COR-L47 (cell line): ENCODE measurements at regions not wholly inside any gene's neighbourhood (a gene's known extent, or its start where the extent isn't known, plus 50 kb on each side); places are given as distances from the start of the nearest gene placed in this dataset.

Experiments used
- DNase-seq: peaks from one replicate; lab custom pipeline; 2025; lab: John Stamatoyannopoulos, UW

DNA sequence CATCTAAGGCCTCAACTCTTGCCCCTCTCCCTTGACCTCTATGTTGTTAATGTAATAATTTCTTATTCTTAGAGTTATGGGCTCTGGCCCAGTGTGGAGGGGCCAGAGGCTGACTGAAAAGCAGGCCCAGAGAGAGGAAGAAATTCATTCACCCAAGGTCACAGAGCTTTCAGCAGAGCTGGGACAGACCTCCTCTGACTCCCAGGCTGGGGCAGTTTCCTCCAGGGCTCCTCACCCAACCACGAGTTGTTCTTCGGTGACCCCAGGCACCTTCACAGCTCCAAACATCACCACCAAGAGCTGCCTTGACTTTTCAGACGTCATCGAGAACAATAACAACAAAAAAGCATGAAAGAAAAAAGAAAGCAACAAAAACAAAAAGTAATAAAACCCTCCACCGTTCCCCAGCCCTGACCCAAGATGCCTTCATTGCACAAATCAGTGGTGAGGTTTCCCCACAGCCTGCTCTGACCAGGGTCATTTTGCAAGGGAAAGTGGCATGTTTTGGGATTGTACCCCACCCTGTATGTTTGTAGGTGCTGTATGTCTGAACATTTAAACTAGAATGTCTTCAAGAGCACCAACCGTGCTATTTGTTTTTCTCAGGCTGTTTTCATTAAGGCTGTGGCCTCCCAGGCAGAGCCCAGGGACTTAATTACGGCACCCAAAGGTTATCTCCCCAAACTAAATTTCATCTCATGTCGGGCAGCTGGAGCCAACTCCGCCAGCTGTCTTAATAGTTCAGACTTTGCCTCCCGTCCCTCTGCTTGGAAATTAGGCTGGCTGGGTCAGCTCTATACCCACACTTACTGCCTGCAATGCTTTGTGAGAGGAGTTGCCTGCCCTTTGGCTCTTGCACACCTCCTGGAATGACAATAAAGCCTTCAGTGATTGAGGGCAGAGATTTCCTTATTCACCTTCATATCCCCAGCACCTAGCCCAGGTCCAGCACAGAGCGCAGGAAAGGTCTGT lies 173.8 kb downstream of the RPLP1 start:
- DNase-seq: no peak

DNA sequence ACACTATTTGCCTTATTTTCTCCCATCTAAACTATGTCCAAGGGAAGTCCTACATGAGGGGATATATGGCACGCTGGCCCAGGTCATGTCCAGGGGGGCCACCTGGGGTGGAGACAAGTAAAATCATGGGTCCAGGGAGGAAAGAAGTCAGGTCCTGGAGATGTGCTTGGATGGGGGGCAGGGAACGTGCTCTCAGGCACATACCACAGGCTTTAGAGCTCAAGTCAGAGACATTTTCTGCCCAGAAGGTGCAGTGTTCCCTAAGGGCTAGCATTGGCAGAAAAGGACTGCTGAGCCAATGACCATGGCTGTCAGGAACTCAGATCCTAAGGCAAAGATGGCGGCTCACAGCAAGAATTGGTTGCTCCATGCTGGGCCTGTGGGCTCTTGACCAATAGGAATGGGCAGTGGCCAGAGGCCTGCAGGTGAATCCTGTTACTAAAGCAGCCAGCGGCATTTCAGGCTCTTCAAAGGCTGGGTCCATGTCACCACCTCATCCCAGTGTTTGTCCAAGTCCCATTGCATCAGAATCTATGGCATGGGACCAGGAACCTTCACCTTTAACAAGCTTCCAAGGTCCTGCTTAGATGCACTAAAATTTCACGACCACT lies 175.0 kb downstream of the RPLP1 start:
- no peak for DNase-seq

DNA sequence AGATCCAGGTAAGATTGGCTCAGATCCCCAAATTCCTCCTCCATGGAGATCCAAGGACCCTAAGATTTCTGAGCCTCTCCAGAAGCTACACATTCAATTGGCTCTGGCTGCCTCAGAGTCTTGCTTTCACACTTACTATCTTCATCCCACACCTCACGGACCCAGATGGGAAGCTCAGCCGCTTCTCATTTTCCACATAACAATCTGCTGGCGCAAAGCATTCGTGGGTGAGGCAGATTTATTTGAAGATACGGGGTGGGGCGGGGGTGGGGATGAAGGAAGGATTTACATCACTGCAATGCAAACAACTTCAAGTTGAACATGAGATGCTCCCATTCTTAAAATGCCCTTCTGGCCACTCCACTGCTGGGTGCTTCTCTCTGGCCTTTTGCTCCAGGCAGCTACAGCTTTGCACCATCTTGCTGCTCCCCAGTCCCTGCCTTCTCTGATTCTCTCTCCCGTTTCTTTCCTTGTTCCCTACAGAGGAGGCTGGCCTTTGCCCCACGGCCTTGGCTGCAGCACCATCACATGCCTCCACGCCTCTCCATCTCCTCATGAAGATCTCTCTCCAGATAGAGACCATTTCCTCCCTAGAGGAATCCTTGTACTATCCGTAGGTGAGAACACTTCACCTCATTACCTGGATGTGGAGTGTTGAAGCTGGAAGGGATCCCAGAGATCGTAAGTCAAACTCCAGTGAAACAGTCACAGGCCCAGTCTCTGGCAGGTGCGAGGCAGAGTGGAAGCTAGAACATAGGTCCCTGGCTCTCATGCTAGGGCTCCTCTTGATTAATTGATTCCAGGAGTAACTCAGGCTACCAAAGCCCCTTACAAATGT lies 175.9 kb downstream of the RPLP1 start:
- no peak for DNase-seq

DNA sequence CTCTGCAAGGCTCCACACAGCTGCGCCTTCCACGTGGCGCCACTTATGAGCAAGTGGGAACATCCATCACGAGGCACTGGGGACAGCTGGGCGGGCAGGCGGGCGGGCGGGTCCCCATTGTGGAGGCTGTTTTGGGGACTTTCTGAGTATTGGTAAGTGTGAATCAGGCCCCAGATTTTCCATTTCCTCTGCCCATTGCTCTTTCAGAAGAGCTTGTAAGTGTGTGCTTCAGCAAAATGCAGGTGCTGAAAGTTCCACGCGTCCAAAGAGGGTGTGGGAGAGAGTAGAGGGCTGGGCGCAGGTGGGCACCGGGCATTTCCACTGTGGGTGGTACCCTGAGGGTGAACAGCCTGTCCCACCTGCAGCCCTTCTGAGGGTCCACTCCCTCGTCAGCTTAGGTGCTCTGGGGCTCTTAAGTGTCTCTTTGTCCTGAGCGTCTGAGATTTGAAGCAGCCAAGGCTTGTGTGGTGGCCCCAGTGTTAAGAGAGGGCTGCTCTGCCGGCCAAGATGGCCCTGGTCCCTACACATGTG lies 177.1 kb downstream of the RPLP1 start:
- no peak for DNase-seq

DNA sequence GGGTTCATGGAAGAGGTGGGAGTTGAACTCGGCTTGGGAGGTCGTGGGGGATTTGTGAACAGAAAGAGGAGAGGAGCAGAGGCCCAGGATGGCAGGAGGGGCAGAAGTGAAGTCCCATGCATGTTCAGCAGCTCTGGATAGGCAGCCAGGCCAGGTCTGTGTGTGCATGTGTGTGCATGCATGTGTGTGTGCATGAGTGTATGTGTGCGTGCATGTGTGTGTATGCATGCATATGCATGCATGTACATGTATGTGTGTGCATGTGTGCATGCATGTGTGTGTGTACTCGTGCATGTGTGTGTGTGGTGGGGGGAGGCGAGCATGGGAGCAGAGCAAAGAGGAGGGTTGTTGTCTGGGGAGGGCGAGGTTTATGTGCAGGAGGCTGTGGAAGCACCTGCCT lies 178.4 kb downstream of the RPLP1 start:
- no peak for DNase-seq

DNA sequence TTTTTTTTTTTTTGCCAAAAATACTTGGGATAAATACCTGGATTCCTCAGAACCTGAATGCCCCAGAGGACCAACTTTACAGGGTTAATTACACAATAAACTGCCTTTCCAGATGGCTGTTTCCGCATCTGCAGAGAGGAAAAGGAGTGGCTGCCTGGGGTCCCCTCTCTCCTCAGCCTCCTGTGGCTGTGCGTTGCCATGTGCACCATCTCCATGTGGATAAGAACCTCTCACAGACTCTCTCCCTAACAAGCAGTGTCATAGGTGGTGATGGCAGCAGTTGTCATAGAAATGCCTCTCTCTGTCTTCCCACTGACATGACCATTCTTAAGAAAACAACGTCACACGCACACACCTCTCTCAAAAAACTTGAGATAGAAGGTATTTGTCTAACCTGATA lies 179.4 kb downstream of the RPLP1 start:
- no peak for DNase-seq

DNA sequence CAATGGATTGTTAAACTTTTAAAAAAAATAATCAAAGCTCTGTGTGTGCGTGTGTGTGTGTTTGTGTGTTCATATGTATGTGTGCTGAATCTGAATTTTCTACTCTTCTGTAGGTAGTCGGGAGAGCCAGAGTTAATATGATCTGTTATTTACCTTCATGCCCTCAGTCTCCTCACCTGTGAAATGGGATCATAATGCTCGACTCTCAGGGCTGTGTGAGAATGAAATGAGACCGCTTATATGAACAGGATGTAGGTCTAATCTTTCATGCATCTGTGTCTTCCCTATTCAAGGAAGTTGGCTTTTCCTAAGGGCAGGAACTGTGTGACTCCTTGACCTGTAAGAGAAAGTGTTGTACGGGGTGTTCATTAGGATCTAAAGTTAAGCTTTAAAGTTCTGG lies 182.2 kb downstream of the RPLP1 start:
- no peak for DNase-seq

DNA sequence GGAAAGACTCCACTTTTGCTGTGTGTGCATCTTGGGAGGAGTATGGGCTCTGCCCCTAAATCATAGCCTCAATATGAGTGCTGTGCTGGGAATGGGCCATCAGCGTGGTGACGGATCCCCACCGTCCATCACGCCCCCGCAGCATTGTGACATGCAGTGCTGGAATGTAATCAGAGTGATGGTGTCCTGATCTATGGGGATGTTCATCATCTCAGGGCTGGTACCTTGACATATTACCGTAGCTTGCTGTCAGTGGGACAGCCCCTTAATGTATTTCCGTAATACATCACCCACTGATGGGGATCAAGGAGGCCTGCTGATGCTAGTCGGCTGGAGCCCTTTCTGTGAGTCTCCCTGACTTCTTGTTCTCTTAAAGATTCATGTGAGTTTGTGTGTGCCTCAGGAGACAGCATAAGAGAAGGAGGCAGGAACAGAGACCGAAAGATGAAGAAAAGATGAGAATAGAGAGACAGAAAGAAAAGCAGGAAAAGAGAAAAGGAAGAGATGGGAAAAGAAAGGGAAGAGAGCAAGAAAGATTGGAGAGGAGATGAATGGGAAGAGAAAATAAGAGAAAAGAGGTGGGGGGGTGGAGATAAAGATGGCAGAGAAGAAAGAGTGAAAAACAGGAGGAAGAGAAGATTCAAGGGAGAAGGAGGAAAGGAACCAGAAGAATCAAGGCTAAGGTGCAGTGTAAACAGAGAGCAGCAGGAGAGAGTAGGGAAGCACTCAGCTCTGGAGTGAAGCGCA lies 183.7 kb downstream of the RPLP1 start:
- DNase-seq: no peak

DNA sequence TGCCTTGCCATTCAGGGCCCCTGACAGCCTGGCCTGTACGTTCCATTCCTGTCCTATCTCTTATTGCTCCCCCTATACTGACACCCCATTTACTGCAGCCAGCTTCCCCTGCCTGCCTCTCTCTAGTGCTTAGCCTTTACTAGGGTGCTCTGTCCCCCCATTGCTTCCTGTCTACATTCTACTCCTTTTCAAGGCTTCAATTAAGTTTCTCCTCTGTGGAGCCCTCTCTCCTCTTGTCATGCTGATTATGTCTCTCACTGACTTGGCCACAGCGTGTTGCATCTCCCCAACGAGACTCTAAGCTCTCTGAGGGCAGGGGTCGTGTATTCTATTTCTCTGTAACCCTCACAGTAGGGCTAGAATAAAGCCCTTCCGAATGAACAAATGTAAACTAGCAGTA lies 185.2 kb downstream of the RPLP1 start:
- DNase-seq: no peak

DNA sequence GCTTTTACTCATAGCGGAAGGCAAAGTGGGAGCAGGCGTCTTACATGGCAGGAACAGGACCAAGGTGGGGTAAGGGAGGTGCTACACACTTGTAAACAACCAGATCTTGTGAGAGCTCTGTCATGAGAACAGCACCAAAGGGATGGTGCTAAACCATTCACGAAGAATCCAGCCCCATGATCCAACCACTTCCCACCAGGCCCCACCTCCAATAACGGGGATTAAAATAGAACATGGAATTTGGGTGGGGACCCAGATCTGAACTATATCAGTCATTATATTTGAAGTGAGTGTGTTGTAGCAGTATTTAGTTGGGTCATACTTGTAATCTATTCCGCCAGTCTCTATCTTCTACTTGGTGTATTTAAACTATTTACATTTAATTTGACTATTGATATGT lies 190.9 kb downstream of the RPLP1 start:
- DNase-seq: no peak

DNA sequence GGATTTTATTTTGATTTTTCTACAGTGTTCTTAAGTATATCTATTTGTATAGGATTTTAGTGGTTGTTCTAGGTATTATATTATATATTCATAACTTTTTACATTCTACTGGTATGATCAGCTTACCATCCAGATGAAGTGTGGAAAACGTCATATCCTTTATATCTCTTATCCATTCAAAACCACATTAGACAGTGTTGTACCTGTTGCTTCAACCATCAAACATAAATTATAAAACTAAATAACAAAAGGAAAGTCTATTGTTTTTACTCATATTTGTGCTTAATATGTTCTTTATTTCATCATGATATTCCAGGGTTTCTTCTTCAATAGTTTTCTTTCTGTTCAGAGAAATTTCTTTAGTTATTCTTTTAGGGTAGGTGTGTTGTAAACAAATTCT lies 191.4 kb downstream of the RPLP1 start:
- DNase-seq: no peak

DNA sequence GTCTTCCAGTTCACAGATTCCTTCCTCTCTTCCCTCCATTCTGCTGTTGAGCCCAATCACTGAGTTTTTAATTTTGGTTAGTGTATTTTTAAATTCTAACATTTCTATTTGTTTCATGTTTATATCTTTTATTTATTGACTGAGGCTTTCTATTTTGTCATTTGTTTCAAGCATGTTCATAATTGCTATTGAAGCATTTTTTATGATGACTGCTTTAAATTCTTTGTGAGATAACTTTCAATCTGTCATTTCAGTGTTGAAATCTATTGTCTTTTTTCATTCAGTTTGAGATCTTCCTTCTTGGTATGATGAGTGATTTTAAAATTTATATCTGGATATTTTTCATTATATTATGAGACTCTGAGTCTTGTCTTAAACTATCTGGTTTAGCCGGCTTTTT lies 192.3 kb downstream of the RPLP1 start:
- no peak for DNase-seq

DNA sequence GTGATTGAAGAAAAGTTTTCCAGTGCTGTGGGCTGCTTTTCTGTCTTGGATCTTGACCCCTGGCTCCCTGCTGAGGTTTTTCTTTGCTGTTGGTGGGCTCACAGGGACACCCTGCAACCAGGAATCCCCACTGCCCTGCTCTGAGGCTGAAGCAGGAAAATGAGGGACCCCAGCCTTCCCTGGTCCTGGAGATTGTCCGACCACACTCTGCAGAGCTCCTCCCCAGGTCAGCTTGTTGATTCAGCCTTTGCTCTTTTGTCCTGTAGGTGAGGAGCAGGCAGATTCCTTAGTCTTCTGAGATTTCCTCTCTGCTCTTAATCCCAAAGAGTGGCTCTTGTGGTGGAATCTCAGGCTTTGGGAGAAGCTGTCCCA lies 194.5 kb downstream of the RPLP1 start:
- DNase-seq: no peak

DNA sequence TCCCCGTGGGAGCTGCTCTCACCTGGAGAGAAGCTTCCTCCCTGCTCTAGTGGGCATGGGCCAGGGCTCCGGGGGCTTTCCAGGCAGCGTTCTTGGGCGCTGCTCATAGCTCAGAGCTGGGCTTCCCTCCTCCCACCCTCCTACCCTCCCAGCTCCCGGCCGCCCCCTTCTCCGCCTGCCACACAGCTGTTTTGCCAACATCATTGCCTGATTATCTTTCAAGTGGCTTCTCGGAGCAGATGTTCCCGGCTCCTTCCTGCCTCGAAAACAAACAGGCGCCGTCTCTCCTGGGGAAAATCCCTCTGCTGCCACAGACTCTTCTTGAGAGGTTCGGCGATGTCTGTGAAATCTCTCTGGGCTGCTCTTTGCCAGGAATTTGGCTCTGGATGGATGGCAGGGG lies 195.6 kb downstream of the RPLP1 start:
- peak; percentile 15 for DNase-seq

DNA sequence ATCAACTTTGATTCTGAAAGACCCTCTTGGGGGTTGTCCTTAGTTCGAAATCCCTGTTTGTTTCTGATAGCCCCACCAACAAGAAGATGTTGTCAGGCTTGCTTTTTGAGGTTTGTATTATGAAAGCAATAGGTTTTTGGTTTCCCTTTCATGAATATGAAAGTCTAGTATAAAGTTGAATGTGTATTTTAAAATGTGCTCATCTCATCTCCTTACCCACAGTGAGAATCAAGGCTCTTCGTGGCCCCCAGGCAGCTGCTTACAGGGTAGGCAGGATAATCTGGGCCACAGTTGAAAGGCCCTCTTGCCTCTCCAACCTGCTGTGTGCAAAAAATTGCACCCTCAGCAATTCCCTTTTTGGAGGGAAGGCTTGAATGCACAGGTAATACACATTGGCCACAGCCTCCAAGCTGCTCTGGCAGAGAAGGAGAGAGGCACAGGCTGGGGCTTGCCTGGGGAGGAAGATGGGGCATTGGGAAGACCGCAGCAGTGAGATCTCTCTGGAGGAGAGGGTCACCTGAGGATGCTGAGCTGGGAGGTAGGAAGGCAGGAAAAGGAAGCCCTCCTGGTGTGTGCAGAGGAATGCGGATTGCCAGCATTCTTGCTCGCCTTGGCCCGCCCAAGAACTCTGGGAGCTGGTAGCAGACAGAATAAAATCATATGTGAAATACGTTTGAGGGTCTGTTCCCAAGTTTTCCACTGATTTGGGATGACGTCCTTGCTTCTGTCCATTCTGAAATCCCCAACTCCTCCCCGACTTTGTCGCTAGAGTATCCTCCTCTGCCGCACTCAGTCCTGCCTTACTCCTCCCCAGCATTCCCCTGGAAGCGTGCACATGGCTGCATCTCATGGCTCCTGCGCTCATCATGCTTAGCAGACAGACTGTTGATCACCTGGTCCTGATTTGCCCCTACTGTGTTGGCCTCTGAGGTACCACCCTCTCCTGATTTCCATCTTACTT lies 196.4 kb downstream of the RPLP1 start:
- DNase-seq: no peak

DNA sequence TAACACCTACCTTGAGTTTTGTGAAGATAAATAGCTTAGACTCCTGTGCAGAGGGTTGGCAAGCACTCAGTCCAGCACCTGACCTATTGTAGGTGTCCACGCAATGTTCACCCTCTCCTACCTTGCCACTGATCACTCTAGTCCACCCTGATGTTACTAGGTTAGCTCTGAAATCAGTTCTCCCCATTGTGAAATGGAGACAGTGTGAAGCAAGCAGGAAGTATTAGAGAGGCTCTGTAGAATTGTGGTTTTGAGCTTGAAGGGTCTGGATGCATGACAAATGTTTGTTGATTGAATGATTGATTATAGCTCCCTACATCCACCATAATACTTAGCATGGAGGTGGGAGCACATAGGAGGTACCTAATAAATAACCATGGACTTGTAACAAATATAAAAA lies 199.7 kb downstream of the RPLP1 start:
- no peak for DNase-seq

DNA sequence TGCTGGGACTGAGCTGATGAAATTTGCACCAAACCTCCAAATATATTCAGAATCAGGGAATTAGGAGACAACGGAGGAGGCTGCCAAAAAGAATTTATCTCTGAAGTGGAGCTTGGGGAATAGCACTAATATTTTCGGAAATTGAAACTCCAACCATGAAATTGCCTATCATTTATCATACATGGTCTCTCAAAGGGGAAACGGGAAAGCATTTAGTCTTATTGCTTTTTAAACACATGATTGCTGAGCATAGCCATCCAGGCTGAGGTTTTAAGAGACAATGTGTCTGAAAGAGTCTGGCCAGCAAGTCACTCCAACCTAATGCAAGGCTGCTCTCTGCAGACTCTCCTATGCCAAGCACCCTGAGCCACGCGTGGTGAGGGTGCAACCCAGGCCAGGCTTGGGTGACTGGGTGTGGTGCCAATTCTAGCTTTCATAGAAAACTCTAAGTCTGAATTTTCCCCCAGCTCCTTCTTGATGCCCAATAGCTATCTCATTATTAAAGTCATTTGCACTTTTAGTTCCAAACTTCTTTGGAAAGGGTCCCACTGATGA lies 200.2 kb downstream of the RPLP1 start:
- DNase-seq: no peak

DNA sequence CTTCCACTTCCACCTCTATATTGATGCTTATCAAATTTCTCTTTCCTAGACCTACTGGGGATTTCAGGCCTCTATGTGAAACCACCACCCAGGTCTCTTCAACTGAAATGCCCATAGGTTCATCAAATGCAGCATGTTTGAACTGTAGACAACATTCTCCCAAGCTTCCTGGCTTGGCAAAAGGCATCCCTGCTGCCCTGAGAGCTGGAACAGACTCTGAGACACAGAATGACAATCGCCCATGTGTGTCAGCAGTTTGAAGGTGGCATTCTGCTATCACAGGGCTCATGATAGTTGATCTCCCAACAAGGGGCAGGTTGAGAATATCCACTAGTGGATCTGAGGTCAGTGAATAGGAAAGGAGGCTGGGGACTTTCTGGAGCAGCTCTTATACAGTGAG lies 200.7 kb downstream of the RPLP1 start:
- DNase-seq: no peak

DNA sequence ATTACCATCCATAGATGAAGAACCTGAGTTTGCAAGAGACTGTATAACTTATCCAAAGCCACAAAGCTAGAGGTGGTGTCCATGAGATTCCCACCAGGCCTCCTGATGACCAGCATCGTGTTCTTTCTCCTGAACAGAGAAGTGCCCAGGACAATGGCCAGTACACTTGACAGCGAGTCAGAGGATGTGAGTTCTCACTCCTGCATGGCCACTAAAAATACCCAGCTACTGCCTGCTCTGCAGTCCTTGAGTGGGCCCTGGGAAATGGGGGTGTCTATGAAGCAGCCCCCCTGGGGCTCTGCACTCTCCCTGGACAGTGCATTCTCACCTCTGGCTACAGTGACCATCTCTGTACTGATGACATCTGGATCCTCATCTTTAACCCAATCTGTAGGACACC lies 201.2 kb downstream of the RPLP1 start:
- no peak for DNase-seq
